ENCODE measurements at regions not wholly inside any gene's neighbourhood (a gene's known extent, or its start where the extent isn't known, plus 50 kb on each side); places are given as distances from the start of the nearest gene placed in this dataset.

GRCh38 chr10:57303566-57303965, 942.5 kb upstream of the ZWINT start:
- TF ChIP-seq CTCF (IDR thresholded peaks at IDR 0.05; ENCODE audit: low read depth, low read length) (no peak), EZH2phosphoT487 (IDR thresholded peaks at IDR 0.05; ENCODE audit: low read depth) (no peak)

Data from OCI-LY3 (cell line).